Renal cortex interstitium (tissue), 11 donors: ENCODE measurements at regions not wholly inside any gene's neighbourhood (a gene's known extent, or its start where the extent isn't known, plus 50 kb on each side); places are given as distances from the start of the nearest gene placed in this dataset.

Experiments
- DNase-seq, 11 donors: peaks; one replicate each; pipeline ENCODE4 v3.0.0-alpha.2; 2013; ENCODE audit warnings: low read depth in 9 of 11, low spot score in 4 of 11; ENCODE audit errors: extremely low read depth in 1 of 11

DNA sequence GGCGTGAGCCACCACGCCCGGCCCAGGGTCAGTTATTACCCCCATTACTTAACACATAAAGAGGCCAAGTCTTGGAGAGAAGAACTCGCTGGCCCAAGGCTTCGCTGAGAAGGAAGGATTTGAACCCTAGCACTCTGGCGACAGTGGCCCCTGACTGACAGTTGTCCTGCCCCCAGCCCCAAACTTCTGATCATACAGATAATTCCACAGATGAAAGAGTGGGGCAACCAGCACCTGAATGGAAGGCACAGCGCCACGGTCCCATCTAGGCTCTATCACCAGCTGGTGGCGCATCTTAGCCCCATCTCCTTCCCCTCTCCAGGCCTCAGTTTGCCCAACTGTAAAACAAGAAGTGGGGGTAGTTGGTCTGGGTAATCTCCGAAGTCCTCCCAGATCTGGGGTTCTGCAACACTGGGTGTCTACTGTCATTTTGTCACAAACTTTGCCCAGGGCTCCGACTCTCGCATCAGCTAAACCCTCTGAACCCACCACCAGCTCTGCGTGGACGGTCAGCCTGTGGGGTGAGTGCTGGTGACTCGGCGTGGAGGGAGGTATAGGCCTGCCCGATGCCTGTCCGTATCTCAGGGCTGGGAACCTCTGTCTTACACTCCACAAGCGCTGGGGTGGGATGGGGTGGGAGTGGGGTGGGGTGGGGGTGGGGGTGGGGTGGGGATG lies 209.3 kb downstream of the C9orf50 start:
- DNase-seq: no peak

DNA sequence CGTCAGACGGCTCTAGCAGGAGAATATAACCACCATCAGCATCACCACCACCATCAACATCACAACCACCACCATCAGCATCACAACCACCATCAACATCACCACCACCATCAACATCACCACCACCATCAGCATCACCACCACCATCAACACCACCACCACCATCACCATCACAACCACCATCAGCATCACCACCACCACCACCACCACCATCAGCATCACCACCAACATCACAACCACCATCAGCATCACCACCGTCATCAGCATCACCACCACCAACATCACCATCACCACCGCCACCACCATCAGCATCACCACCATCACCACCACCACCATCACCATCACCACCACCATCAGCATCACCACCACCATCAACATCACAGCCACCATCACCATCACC lies 210.7 kb downstream of the C9orf50 start:
- no peak for DNase-seq

DNA sequence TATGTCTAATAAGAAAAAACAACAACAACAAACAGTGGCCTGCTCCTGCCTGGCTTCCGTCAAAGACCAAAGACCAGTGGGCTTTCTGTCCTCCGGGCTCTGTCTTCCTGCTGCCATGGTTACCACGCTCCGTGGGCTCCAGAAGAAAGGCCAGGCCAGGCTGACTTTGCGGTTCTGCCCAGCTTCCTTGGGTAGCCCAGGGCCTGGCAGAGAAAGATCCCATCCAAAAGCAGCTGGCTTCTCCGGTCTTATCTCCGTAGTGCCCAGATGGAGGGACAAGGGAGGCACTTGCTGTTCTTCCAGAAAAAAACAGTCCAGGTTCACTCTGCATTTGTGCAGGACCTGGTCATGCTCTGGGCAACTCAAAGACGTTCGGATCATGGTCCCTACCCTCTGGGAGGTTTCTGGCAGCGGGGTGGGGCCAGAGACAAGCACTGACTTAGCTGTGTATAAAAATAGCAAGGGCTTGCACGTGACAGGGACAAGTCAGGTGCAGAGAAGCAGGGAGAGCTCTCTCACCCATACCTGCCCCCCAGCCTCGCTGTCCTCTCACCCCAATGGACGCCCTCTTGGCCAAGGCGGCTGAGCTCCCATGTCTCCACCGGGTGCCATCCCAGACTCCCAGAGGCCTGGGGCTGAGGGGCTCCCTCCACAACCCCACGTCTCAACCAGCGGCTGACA lies 212.2 kb downstream of the C9orf50 start:
- no peak for DNase-seq

DNA sequence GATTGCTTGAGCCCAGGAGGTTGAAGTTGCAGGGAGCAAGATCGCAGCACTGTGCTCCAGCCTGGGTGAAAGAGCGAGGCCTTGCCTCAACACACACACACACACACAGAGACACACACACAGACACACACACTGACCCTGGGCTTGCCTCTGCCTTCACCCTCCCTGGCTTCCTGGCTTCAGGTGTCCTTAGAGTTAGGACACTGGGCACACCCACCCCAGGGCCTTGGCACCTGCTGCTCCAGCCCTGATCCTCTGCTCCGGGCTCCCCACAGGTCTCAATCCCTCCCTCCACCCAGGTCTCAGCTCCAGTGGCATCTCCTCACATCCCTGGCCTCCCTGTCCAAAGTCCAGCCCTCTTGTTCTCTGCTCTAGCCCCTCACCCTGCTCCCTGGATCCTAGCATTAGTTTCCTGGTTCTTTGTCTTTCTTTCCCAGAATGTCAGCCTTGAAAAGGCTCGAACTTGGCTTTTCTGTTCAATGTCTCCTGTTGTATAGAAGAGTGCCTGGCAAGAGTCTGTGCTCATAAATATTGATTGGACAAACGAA lies 212.9 kb downstream of the C9orf50 start:
- no peak for DNase-seq

DNA sequence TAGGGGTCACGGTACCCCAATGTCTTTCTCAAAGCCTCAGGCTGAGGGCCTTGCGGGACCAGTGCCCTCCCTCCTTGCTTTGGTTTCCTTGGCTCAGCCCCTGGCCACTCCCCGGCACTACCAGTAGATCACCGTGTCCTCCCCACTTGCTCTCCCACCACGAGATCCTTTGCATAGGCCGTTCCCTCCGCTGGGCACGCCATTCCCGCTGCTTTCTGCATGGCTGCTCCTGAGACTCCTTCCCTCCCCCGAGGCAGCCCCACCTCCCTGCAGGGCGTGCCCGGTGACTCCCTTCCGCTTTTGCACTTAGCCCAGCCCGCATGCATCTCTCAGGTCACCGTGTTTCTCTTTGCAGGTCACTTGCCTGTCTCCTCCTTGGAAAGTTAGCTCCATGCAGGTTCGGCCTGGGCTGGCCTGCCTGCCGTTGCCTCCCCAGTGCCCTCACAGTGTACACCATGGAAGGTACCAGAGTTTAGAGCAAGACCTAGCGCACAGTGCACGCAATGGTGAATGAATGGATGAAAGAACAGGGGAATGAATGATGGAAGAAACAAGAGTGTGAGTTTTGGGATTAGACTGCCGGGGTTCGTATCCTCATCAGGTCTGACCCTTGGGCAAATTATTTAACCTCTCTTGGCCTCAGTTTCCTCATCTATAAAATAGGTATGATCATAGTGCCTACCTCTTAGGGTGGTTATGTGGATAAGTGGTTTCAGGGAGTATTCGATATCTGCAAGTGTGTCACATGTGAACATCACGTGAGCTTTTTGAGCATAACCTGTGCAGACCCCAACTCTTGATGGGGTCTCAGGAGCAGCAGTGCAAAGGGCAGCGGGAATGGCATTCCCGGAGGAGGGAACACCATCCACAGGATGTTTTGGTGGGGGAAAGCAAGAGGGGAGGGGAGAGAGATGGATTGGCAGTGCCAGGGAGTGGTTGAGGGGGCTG lies 214.3 kb downstream of the C9orf50 start:
- no peak for DNase-seq

DNA sequence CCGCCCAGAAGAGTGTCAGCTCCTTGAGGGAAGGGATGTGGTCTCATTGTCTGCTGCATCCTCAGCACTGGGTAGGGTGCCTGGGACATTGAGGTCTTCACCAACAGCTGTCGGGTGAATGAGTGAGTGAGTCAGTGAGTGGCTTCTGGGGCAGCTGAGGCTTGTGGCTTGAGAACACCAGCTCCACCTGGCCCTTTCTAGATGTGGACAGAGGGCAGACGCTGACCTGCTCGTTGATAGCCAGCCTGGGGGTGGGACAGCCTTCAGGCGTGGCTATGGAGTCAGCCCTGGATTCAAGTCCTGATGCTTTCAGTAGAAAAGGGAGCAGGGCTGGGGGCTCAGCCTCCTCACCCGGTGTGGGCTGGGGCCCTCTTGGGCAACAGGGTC lies 215.1 kb downstream of the C9orf50 start:
- no peak for DNase-seq

DNA sequence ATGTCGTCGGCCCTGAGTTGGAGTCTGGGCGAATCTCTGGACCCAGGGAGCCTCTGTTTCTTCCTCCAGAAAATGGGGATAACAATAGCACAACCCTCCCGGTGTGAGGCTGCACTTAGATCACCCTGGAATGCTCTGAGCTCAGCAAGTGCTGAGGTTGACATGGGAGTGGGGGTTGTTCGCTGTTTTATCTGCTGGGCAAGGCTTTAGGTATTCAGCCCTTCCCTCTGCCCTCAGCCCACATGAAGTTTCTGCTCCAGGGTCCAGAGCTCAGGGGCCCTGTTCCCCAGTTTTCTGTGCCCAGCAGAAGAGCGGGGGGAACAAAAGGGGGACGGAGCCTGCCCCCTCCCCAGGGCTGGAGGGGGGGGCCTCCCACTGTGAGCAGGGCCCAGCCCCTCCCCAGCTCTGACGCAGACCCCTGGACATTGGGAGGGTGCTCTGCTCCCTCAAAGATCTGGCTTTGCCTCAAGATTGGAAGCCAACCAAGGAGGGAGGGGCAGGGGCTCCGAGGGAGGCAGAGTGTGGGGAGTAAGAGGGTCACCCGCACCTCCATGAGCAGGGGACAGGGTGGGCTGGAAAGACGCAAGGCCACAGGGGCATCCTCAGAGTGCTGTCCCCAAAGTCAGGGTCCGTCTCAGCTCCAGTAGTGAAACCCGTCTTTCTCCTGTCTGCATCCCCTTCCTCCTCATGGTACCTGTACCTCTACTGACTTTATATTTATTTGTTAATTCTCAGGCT lies 215.6 kb downstream of the C9orf50 start:
- no peak for DNase-seq

DNA sequence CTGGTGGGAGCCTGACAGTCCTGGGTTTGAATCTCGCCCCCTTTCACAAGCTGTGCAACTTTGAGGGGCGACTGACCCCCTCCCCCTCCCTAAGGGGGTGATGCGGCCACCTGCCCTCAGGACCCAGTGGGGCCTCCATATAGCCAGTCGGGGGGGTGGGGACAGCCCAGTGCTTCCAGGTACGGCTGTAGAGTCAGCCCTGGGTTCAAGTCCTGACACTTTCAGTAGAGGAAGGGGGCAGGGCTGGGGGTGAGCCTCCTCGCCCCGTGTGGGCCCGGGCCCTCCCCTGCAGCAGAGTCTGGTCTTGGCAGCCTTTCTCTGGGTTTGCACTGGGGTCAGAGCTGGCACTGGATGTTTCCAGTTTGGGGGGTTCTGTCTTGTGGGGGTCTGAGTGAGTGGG lies 216.3 kb downstream of the C9orf50 start:
- no peak for DNase-seq

DNA sequence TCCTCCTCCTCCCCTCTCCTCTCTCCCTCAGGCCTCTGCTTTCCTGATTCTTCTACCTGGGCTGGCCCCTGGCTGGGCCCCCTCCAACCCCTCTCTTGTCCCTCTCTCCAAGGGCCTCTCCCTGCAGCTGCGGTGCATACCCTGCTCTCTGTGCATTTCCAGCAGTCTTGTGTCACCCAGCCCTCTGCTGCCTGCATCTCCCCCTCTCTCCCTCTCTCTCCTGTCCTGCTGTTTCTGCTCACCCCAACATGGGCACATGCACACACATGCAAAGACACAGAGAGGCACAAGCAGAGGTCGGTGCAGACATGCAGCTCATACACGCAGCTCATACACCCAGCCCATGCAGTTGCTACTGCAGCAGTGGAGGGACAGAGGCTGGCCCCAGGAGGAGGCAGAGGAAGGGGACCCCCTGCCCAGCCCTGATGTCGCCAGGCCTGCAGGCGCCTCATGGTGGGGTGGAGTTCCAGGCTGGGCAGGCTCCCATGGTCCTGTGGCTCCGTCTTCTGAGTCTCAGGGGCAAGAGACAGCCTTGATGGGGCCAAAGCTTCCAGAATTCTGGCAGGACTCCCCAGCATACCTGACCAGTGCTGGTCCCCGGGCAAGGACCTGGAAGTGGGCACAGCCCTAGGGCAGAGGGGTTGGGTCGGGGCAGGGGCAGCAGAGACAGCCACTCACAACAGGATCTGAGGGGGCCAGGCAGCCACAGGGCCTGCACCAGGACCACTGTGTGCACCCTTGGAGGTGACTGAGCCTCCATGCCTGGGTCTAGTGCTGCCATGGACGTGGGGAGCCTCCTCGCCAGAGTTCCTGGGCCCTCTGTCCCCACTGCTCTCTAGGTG lies 216.9 kb downstream of the C9orf50 start:
- no peak for DNase-seq

DNA sequence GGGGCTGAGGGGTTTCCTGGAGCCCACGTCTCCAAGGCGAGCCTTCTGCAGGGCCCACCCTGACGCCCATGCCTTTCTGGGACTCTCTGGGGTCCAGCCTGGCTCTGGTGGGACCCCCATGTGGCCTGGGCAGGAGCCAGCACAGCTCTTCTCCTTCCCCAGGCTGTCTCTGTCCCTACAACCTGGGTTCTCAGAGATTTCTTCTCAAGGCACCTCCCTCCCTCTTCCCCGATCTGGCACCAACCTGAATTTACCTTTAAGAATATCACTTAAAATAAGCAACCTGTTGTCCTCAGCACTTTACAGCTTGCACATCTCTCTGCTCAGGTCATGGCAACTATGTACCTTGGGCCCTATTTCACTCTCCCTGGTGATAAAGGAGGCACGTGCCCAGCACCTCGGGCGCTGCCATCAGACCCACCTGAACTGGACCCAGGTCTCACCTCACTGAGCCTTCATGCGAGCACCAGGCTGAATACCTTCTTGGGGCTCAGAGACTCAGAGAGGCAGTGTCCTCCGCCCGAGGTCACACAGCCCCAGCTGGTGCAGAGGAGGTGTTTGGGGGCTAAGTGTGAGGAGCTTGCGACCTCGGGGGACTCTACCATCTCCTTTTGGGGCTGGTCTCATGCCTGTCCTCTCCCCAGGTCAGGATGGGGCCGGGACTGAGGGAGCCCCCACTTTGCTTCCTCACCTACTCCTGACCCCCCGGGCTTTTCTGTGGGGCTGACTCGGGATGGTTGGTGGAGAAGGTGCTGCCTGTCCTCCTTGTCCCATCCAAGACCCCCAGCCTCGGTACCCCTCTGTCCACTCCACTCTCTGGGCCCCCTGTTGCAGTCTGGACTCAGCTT lies 217.7 kb downstream of the C9orf50 start:
- DNase-seq: no peak

DNA sequence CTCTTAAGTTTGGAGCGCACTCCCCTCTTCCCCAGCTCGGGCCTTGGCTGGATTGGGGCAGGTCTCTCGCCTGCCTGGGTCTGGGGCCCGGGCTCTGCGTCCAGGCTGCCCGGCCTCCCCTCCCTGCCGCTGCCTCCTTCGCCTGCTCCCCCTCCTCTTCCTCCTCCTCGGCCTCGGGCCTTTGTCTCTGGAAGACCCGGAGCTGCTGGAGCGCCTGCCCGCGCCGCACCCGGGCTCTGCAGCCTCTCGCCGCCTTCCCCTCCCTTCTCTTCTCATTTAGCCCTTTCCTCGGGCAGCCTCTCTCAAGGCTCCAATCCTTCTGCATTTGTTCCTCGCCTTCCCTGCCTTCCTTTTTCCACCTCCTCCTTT lies 218.5 kb downstream of the C9orf50 start:
- DNase-seq: no peak

DNA sequence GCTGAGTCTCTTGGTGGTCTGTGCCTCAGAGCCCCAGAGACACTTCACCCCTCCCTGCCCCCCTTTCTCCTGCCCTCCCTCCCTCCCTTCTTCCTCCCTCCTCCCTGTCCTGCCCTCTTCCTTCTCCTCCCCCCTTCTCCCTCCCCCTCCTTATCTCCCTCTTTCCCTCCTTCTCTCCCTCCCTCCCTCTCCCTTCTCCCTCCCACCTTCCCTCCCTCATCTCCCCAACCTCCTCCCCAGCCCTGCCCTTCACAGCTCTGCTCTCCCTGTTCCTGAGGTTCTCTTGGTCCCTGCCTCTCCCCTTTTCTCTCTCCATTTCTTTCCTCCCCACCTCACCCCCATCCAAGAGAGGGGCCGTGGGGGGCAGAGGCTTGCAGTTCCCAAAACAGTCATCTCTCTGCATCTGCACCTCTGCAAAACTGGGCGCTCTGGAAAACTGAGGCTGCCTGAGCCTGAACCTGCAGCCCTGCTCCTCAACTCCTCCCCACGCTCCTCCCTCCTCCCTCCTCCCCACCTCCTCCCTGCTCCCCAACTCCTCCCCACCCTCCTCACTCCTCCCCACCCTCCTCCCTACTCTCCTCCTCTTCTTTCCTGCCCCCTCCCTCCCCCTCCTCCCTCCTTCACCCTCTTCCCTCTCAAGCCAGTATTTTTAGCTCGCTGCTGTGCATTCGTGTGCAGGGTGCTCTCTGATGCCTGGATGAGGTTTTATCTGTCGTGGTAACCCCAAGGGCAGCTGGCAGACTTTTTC lies 219.1 kb downstream of the C9orf50 start:
- DNase-seq: peak in 1 of 11 donors; percentile 46

DNA sequence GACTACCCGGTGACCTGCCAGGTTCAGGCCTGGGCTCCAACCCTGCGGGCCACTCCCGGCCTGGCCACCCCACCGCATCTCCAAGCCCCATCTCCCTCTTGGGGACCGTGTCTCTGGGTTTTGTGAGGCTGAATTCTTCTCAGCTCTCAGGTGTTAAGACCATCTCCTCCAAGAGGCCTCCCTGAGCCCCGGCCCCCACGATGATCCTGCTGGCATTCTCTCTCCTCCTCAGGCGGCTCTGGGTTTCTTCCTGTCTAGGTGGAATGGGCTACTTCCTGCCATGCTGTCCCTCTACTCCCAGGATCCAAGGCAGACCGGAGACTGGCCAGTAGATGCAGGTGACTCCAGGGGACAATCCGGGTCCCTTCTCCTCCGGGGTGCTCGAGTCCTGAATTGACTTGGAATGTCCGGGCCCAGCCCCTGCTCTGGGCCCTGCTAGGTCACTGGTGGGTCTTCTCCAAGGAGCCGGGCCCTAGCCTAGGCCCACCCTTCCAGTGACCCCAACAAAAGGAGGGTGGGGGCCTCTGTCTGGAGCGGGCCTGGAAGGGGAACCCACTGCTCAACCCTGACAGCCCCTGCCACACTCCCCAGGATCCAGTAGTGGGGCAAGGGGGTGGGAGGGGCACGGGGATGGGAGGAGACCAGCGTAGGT lies 219.8 kb downstream of the C9orf50 start:
- DNase-seq: no peak

DNA sequence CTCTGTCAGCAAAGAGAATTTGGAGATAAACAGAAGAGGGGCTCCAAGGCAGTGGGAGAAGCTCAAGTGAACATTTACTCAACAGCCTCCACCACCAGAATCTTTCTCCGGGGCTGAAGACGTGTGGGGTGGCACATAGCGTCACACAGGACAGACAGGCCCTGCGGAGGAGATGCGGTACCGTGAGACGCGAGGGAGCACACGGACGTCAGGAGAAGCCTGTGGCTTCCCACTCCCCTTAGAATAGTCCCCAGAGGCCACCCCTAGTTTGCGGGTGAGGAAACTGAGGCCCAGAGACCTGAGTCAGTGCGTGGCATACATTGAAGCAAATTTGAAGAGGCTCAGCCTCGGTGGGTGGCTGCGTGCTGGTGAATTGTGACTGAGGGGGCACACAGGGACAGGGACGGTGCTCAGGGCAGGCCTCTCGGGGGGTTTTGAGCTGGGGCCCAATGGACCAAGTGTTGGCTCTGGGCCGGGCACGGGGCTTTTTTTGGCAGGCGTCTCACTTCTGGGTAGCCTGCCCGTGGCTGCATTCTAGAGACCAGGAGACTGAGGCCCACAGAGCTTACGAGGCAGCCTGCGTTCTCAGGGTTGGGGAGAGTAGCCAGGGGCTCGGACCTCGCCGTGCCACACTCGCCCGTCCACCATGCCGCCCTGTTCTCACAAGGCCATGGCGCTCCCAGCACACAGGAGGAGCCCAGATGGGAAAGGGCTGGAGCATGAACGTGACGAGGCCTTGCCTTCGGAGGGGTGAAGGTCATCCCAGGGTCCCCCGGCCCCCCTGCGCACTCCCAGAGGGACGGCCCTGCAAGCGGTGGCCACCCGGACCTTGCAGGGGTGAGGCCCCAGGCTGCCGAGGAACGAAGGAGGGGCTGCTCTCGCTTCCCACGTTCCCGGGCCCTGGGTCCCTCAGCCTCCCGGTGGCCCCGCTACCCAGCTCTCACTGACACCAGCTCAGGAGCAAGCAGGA lies 220.6 kb downstream of the C9orf50 start:
- DNase-seq: no peak

DNA sequence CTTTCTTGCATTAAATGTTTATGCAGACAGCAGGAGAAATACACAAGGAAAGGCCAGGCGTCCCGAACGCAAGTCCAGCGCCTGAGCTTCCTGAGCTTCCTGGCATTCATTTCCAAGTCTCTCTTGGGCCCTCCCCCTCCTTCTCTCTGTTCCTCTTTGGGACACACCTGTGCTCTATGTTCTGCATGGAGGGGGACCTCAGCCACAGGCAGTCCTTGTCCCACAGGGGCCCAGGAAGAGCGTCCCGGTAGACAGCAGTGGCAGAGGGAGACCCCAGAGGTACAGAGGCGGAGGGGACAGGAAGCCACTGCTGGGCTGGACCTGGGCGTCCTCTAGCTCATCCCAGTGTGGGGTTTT lies 221.3 kb downstream of the C9orf50 start:
- no peak for DNase-seq
